ENCODE measurements at regions not wholly inside any gene's neighbourhood (a gene's known extent, or its start where the extent isn't known, plus 50 kb on each side); places are given as distances from the start of the nearest gene placed in this dataset.

DNA sequence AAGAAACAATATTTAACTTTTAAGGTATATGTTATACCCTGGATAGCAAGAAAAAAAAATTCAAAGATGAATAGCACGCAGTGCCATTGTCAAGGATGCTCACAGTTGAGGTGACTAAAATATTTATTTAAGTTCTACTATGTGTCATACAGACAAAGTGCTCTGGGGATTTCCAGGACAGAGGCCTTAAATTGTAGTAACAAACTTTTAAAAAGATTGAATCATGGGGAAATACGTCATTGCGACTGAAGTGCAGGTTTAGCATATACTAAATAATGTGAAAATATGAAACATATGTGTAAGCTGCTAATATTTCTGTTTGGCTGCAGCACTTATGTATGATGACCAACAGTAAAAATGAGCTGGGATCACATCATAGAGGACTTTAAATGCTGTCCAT, 748.0 kb upstream of the PCDH7 start:
- POLR2A ChIA-PET, result no interaction called here
- CTCF ChIA-PET, result no interaction called here
- intact Hi-C loops (cut with micrococcal nuclease), result no loop called here
- Mint-ChIP-seq H3K4me1 (ENCODE audit: low read depth) (no peaks in the 10 kb centered on the region), H3K27me3 (no peaks in the 10 kb centered on the region), H3K4me3 (no peak overlapping the region), H3K9me3 (peaks cover 6% of the 10 kb centered on the region), H3K36me3 (ENCODE audit: low read depth) (no peaks in the 10 kb centered on the region), H3K27ac (no peak overlapping the region)
- TF ChIP-seq, protein P1, sequence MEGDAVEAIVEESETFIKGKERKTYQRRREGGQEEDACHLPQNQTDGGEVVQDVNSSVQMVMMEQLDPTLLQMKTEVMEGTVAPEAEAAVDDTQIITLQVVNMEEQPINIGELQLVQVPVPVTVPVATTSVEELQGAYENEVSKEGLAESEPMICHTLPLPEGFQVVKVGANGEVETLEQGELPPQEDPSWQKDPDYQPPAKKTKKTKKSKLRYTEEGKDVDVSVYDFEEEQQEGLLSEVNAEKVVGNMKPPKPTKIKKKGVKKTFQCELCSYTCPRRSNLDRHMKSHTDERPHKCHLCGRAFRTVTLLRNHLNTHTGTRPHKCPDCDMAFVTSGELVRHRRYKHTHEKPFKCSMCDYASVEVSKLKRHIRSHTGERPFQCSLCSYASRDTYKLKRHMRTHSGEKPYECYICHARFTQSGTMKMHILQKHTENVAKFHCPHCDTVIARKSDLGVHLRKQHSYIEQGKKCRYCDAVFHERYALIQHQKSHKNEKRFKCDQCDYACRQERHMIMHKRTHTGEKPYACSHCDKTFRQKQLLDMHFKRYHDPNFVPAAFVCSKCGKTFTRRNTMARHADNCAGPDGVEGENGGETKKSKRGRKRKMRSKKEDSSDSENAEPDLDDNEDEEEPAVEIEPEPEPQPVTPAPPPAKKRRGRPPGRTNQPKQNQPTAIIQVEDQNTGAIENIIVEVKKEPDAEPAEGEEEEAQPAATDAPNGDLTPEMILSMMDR (IDR thresholded peaks at IDR 0.05), result no peak
- DNase-seq (no peak), ATAC-seq (no peak)

DNA sequence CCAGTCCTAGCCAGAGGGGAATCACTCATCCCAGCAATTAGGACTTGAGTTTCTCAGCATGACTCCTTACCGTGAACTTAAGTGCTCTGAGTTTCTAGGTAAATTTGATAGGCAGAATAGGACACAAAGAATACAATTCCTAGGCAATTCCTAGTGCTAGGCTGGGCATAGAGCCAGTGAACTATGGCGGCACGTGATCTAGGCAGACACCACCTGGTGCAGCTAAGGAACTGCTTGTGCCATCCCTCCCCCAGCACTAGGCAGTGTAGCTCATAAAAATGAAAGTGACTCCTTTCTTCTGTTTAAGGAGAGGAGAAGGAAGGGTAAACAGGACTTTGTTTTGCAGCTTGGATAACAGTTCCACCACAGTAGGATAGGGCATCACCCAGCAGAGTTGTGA, 736.3 kb upstream of the PCDH7 start:
- Mint-ChIP-seq H3K9me3 (peaks cover 8% of the 10 kb centered on the region), H3K4me3 (no peak overlapping the region), H3K27ac (no peak overlapping the region), H3K4me1 (ENCODE audit: low read depth) (no peaks in the 10 kb centered on the region), H3K27me3 (no peaks in the 10 kb centered on the region), H3K36me3 (ENCODE audit: low read depth) (no peaks in the 10 kb centered on the region)
- TF ChIP-seq, protein P1 (IDR thresholded peaks at IDR 0.05), result no peak
- no peak for DNase-seq
- CTCF ChIA-PET, result no interaction called here
- POLR2A ChIA-PET, result no interaction called here
- intact Hi-C loops (cut with micrococcal nuclease), result no loop called here
- no peak for ATAC-seq

DNA sequence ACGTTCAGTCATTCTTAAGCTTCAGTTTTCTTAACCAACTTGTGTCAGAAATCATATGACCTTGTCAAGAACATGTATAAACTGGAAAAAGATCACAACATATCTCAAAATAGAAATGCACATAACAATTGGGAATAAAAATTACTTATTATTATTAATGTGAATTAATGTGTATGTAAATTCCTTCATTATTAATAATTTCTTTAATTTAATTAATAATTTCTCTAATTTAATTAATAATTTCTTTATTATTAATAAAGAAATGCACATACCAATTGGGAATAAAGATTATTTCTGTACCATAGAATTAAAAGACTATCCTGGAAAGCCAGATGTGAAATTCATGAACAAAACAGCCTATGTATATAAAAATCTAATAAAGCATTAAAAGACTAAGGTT, 718.5 kb upstream of the PCDH7 start:
- ChIA-PET CTCF (no interaction called here), POLR2A (no interaction called here)
- ATAC-seq, result no peak
- TF ChIP-seq, protein P1 (IDR thresholded peaks at IDR 0.05), result no peak
- Mint-ChIP-seq H3K27ac (no peak overlapping the region), H3K36me3 (ENCODE audit: low read depth) (no peaks in the 10 kb centered on the region), H3K4me3 (no peak overlapping the region), H3K4me1 (ENCODE audit: low read depth) (no peaks in the 10 kb centered on the region), H3K27me3 (no peaks in the 10 kb centered on the region), H3K9me3 (peaks cover 5% of the 10 kb centered on the region)
- intact Hi-C loops (cut with micrococcal nuclease), result no loop called here
- no peak for DNase-seq

DNA sequence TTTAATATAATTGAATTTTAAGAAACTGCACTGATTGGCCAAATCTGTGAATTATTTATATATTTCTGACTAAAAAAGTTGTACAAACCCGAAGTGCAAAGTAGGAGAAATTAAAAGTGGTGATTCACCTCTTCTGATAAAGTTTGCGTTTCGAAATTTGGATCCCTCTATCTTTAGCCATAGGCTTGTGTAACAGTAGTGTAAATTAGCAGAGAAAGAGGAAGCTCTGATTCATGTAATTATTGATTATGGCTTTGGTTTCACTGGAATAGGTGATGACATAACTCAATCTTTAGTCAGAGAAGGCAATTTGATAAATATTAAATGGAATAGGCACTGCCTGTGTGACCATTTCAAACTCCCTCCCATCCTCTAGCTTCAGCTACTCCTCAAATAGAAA, 717.8 kb upstream of the PCDH7 start:
- TF ChIP-seq, protein P1 (IDR thresholded peaks at IDR 0.05), result no peak
- POLR2A ChIA-PET, result no interaction called here
- Mint-ChIP-seq H3K4me3 (no peak overlapping the region), H3K36me3 (ENCODE audit: low read depth) (no peaks in the 10 kb centered on the region), H3K27ac (no peak overlapping the region), H3K9me3 (peaks cover 5% of the 10 kb centered on the region), H3K27me3 (no peaks in the 10 kb centered on the region), H3K4me1 (ENCODE audit: low read depth) (no peaks in the 10 kb centered on the region)
- DNase-seq (no peak), ATAC-seq (no peak)
- CTCF ChIA-PET, result no interaction called here
- intact Hi-C loops (cut with micrococcal nuclease), result no loop called here

DNA sequence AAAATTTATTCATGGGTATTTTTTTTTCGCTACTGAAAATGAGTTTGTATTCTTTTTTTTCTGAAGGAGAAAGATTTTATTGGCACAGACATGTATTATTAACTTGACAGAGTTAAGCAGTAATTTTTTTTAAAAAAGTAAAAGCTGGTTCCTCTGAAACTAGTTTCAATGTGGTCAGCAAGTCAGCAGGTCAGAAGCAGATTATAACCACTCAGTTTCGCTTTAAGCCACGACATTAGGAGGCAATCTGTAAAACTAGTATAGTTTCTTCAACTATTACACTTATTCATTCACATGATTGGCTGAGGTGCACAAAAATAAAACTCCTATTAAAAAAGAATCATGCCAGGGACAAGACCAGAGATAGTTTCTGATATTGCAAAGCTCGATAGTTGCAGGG, 714.2 kb upstream of the PCDH7 start:
- Mint-ChIP-seq H3K4me3 (no peak overlapping the region), H3K36me3 (ENCODE audit: low read depth) (no peaks in the 10 kb centered on the region), H3K27ac (no peak overlapping the region), H3K9me3 (peaks cover 6% of the 10 kb centered on the region), H3K4me1 (ENCODE audit: low read depth) (no peaks in the 10 kb centered on the region), H3K27me3 (no peaks in the 10 kb centered on the region)
- ChIA-PET CTCF (no interaction called here), POLR2A (no interaction called here)
- no peak for ATAC-seq
- DNase-seq, result no peak
- intact Hi-C loops (cut with micrococcal nuclease), result no loop called here
- TF ChIP-seq, protein P1 (IDR thresholded peaks at IDR 0.05), result no peak

Data from activated CD8-positive, alpha-beta T cell treated with anti-CD3 and anti-CD28 coated beads for 36 hours (primary cell).